ENCODE measurements at regions not wholly inside any gene's neighbourhood (a gene's known extent, or its start where the extent isn't known, plus 50 kb on each side); places are given as distances from the start of the nearest gene placed in this dataset.
"Not testable (repeated sequence)": the region's sequence is repeated elsewhere in the genome, so short reads cannot be mapped to it uniquely, and the experiment has no call there.

DNA sequence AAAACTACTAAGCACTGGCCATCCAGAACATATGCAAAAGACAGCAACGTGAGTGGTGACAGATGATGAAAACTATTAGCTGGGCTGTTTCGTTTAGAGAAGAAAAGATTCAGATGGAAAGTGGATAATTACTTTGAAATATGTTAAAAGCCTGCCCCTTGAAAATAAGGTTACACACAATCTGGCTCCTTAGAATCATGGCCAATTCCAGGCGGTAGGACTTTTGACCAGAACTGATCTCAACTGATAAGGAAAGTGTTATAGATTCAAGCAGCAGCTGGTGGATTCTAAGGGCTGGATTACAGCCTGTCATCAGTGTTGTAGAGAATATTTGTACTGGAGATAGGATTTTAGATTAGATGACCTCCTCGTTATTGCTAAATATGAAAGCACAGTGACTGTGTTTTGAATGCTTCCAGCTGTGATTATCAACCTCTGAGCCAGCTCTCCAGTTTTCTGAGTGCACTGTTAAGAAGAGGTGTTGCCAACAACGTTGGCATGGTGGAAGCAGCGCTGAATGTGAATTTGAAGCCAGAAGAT, 75.1 kb downstream of the KBTBD2 start:
- H3K27ac ChIP-seq; DNase-seq (ENCODE audit: low spot score in 2 of 2); H3K36me3 ChIP-seq; H3K4me3 ChIP-seq; H3K4me1 ChIP-seq; H3K27me3 ChIP-seq; H3K9me3 ChIP-seq: not testable (repeated sequence)
- WGBS, result 53% methylated on average over 6 of the region's 6 CpGs

- not testable (repeated sequence) for DNase-seq (ENCODE audit: low spot score in 2 of 2); H3K36me3 ChIP-seq; H3K9me3 ChIP-seq; H3K27ac ChIP-seq; H3K27me3 ChIP-seq; H3K4me3 ChIP-seq; H3K4me1 ChIP-seq
Measured at GRCh38 chr7:32814779-32815178, 76.8 kb downstream of the KBTBD2 start.

DNA sequence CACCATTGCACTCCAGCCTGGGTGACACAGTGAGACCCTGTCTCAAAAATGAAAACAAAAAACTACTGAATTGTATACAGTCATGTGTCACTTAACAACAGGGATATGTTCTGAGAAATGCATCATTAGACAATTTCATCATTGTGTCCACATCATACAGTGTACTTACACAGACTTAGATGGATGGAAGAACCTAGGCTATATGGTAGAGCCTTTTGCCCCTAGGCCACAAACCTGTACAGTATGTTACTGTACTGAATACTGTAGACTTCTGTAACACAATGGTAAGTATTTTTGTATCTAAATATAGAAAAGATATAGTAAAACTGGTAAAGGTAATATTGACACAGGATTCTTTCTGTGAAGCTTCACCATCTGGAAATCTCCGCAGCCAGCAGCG, 81.7 kb downstream of the KBTBD2 start:
- no peak for DNase-seq (ENCODE audit: low spot score in 2 of 2)
- TF ChIP-seq EP300 (IDR thresholded peaks at IDR 0.05) (no peak), POLR2AphosphoS5 (IDR thresholded peaks at IDR 0.05) (no peak), POLR2A (IDR thresholded peaks at IDR 0.05) (no peak)
- TF ChIP-seq, protein P1, sequence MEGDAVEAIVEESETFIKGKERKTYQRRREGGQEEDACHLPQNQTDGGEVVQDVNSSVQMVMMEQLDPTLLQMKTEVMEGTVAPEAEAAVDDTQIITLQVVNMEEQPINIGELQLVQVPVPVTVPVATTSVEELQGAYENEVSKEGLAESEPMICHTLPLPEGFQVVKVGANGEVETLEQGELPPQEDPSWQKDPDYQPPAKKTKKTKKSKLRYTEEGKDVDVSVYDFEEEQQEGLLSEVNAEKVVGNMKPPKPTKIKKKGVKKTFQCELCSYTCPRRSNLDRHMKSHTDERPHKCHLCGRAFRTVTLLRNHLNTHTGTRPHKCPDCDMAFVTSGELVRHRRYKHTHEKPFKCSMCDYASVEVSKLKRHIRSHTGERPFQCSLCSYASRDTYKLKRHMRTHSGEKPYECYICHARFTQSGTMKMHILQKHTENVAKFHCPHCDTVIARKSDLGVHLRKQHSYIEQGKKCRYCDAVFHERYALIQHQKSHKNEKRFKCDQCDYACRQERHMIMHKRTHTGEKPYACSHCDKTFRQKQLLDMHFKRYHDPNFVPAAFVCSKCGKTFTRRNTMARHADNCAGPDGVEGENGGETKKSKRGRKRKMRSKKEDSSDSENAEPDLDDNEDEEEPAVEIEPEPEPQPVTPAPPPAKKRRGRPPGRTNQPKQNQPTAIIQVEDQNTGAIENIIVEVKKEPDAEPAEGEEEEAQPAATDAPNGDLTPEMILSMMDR (IDR thresholded peaks at IDR 0.05), result no peak
- 90% methylated on average over 2 of the region's 2 CpGs for WGBS

DNA sequence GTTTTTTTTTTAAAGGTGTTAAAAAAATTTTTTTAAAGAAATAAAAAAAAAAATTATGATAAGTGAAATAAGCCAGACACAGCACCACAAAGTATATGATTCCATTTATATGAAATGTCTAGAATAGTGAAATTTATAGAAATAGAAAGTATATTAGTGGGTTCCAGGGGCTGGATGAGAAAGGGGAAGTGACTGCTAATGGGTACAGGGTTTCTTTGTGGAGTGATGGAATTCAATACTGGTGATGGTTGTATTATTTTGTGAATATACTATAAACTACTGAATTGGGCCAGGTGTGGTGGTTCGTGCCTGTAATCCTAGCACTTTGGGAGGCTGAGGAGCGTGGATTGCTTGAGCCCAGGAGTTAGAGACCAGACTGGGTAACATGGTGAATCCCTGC, 82.2 kb downstream of the KBTBD2 start:
- no peaks in the 10 kb centered on the region for H3K9me3 ChIP-seq
- no peaks in the 10 kb centered on the region for H3K27me3 ChIP-seq
- no peak overlapping the region for H3K4me3 ChIP-seq
- WGBS, result 93% methylated on average over 2 of the region's 2 CpGs
- no peaks in the 10 kb centered on the region for H3K4me1 ChIP-seq
- no peaks in the 10 kb centered on the region for H3K36me3 ChIP-seq
- no peak overlapping the region for H3K27ac ChIP-seq
- DNase-seq (ENCODE audit: low spot score in 2 of 2), result no peak
- TF ChIP-seq POLR2AphosphoS5 (IDR thresholded peaks at IDR 0.05) (no peak), EP300 (IDR thresholded peaks at IDR 0.05) (no peak), POLR2A (IDR thresholded peaks at IDR 0.05) (no peak)
- TF ChIP-seq, protein P1 (IDR thresholded peaks at IDR 0.05), result no peak

More for the DNA sequence above, 81.7 kb downstream of the KBTBD2 start:
- H3K9me3 ChIP-seq, result no peaks in the 10 kb centered on the region
- H3K4me3 ChIP-seq, result no peak overlapping the region
- no peaks in the 10 kb centered on the region for H3K36me3 ChIP-seq
- H3K27ac ChIP-seq, result no peak overlapping the region
- no peaks in the 10 kb centered on the region for H3K4me1 ChIP-seq
- H3K27me3 ChIP-seq, result no peaks in the 10 kb centered on the region

DNA sequence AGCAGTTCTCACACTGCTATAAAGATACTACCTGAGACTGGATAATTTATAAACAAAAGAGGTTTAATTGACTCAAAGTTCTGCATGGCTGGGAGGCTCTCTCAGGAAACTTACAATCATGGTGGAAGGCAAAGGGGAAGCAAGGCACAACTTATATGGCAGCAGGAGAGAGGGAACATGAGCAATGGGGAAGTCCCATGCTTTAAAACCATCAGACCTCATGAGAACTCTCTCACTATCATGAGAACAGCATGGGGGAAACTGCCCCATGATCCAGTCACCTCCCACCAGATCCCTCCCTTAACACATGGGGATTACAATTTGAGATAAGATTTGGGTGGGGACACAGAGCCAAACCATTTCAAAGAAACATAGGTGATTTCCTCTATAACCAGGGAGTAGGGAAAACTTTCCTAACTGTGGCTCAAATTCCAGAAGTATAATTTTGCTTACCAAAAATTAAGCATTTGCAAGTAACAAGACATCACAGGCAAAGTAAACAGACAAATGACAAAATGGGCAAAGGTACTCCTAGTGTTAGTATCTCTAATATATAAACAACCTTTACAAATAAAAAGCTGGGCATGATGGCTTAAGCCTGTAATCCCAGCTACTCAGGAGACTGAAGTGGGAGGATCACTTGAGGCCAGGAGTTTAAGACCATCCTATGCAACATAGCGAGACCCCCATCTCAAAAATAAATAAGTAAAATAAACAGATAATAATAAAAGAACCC, 88.0 kb downstream of the KBTBD2 start:
- WGBS, result 90% methylated on average over 1 of the region's 1 CpG
- no peak overlapping the region for H3K4me3 ChIP-seq
- H3K27me3 ChIP-seq, result no peaks in the 10 kb centered on the region
- no peaks in the 10 kb centered on the region for H3K36me3 ChIP-seq
- no peak overlapping the region for H3K27ac ChIP-seq
- no peaks in the 10 kb centered on the region for H3K4me1 ChIP-seq
- H3K9me3 ChIP-seq, result no peaks in the 10 kb centered on the region
- TF ChIP-seq POLR2AphosphoS5 (IDR thresholded peaks at IDR 0.05) (no peak), POLR2A (IDR thresholded peaks at IDR 0.05) (no peak), EP300 (IDR thresholded peaks at IDR 0.05) (no peak)
- TF ChIP-seq, protein P1 (IDR thresholded peaks at IDR 0.05), result no peak
- DNase-seq (ENCODE audit: low spot score in 2 of 2), result no peak

DNA sequence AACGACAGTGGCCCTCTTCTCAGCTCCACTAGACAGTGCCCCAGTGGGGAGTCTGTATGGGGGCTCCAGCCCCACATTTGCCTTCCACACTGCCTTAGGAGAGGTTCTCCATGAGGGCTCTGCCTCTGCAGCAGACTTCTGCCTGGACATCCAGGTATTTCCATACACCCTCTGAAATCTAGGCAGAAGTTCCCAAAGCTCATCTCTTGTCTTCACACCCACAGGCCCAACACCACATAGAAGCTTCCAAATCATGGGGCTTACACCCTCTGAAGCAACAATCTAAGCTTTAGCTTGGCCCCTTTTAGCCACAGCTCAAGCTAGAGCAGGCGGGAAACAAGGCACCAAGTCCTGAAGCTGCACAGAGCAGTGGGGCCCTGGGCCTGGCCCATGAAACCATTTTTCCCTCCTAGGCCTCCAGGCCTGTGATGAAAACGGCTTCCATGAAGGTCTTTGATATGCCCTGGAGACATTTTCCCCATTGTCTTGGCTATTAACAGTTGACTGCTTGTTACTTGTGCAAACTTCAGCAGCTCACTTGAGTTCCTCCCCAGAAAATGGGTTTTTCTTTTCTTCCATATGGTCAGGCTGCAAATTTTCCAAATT, 89.2 kb downstream of the KBTBD2 start:
- DNase-seq (ENCODE audit: low spot score in 2 of 2), result no peak
- Histone ChIP-seq H3K27me3 (no peaks in the 10 kb centered on the region), H3K4me1 (no peaks in the 10 kb centered on the region), H3K4me3 (no peak overlapping the region), H3K36me3 (no peaks in the 10 kb centered on the region), H3K9me3 (no peaks in the 10 kb centered on the region), H3K27ac (no peak overlapping the region)
- TF ChIP-seq, protein P1 (IDR thresholded peaks at IDR 0.05), result no peak
- no peak for TF ChIP-seq EP300 (IDR thresholded peaks at IDR 0.05)
- TF ChIP-seq POLR2AphosphoS5 (IDR thresholded peaks at IDR 0.05), result no peak
- no peak for TF ChIP-seq POLR2A (IDR thresholded peaks at IDR 0.05)
- 100% methylated on average over 3 of the region's 3 CpGs for WGBS

DNA sequence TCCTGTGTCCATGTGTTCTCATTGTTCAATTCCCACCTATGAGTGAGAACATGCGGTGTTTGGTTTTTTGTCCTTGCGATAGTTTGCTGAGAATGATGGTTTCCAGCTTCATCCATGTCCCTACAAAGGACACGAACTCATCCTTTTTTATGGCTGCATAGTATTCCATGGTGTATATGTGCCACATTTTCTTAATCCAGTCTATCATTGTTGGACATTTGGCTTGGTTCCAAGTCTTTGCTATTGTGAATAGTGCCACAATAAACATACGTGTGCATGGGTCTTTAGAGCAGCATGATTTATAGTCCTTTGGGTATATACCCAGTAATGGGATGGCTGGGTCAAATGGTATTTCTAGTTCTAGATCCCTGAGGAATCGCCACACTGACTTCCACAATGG, 98.5 kb downstream of the KBTBD2 start:
- H3K9me3 ChIP-seq; H3K27ac ChIP-seq; H3K4me1 ChIP-seq; H3K36me3 ChIP-seq; H3K27me3 ChIP-seq; DNase-seq (ENCODE audit: low spot score in 2 of 2); H3K4me3 ChIP-seq: not testable (repeated sequence)
- whole genome bisulfite sequencing, result 79% methylated on average over 2 of the region's 5 CpGs

GRCh38 chr7:32790766-32791430, 100.7 kb downstream of the KBTBD2 start:
- not testable (repeated sequence) for H3K36me3 ChIP-seq; H3K27me3 ChIP-seq; H3K4me3 ChIP-seq; H3K4me1 ChIP-seq; H3K9me3 ChIP-seq; H3K27ac ChIP-seq; DNase-seq (ENCODE audit: low spot score in 2 of 2)
- 71% methylated on average over 7 of the region's 7 CpGs for WGBS

GRCh38 chr7:32789266-32789665, 102.3 kb downstream of the KBTBD2 start:
- WGBS, result 91% methylated on average over 8 of the region's 8 CpGs
- H3K27me3 ChIP-seq; H3K27ac ChIP-seq; H3K9me3 ChIP-seq; DNase-seq (ENCODE audit: low spot score in 2 of 2); H3K36me3 ChIP-seq; H3K4me3 ChIP-seq; H3K4me1 ChIP-seq: not testable (repeated sequence)
